ENCODE measurements at regions not wholly inside any gene's neighbourhood (a gene's known extent, or its start where the extent isn't known, plus 50 kb on each side); places are given as distances from the start of the nearest gene placed in this dataset.

- no peak for DNase-seq
These were observed 501.3 kb upstream of the ARGLU1 start for GRCh38 chr13:107069108-107069776.

- DNase-seq = no peak
These were observed 499.4 kb upstream of the ARGLU1 start for GRCh38 chr13:107067381-107067780.

- no peak for DNase-seq
These were observed 498.4 kb upstream of the ARGLU1 start for GRCh38 chr13:107066355-107066754.

- no peak for DNase-seq
These were observed 497.1 kb upstream of the ARGLU1 start for GRCh38 chr13:107065036-107065435.

- no peak for DNase-seq
These were observed 489.2 kb upstream of the ARGLU1 start for GRCh38 chr13:107057028-107057631.

GRCh38 chr13:107043021-107043956 lies 475.4 kb upstream of the ARGLU1 start:
- no peak for DNase-seq

GRCh38 chr13:107035778-107036177 lies 467.8 kb upstream of the ARGLU1 start:
- DNase-seq = no peak

- DNase-seq = no peak
These were observed 467.2 kb upstream of the ARGLU1 start for GRCh38 chr13:107035186-107035585.

GRCh38 chr13:107034236-107034872 lies 466.4 kb upstream of the ARGLU1 start:
- no peak for DNase-seq

- no peak for DNase-seq
These were observed 463.8 kb upstream of the ARGLU1 start for GRCh38 chr13:107031716-107032115.

GRCh38 chr13:107028751-107029150 lies 460.8 kb upstream of the ARGLU1 start:
- DNase-seq = no peak

GRCh38 chr13:107025991-107026390 lies 458.1 kb upstream of the ARGLU1 start:
- no peak for DNase-seq

- no peak for DNase-seq
These were observed 455.4 kb upstream of the ARGLU1 start for GRCh38 chr13:107023335-107023734.

- no peak for DNase-seq
These were observed 452.5 kb upstream of the ARGLU1 start for GRCh38 chr13:107020393-107020792.

- DNase-seq = no peak
These were observed 450.3 kb upstream of the ARGLU1 start for GRCh38 chr13:107018285-107018684.

GRCh38 chr13:107006661-107007060 lies 438.7 kb upstream of the ARGLU1 start:
- no peak for DNase-seq

- no peak for DNase-seq
These were observed 437.6 kb upstream of the ARGLU1 start for GRCh38 chr13:107005577-107005976.

GRCh38 chr13:107003911-107004310 lies 436.0 kb upstream of the ARGLU1 start:
- DNase-seq = no peak

GRCh38 chr13:106998664-106999063 lies 430.7 kb upstream of the ARGLU1 start:
- no peak for DNase-seq

- no peak for DNase-seq
These were observed 429.8 kb upstream of the ARGLU1 start for GRCh38 chr13:106997696-106998095.

GRCh38 chr13:106996867-106997618 lies 429.1 kb upstream of the ARGLU1 start:
- no peak for DNase-seq

GRCh38 chr13:106990594-106990993 lies 422.7 kb upstream of the ARGLU1 start:
- DNase-seq = no peak

Measured in stimulated activated CD4-positive, alpha-beta T cell treated with anti-CD3 and anti-CD28 coated beads, Interleukin-2, amount 100 ng/mL, for 24 hours (primary cell).